ENCODE measurements at regions not wholly inside any gene's neighbourhood (a gene's known extent, or its start where the extent isn't known, plus 50 kb on each side); places are given as distances from the start of the nearest gene placed in this dataset.
"Not testable (repeated sequence)": the region's sequence is repeated elsewhere in the genome, so short reads cannot be mapped to it uniquely, and the experiment has no call there.

DNA sequence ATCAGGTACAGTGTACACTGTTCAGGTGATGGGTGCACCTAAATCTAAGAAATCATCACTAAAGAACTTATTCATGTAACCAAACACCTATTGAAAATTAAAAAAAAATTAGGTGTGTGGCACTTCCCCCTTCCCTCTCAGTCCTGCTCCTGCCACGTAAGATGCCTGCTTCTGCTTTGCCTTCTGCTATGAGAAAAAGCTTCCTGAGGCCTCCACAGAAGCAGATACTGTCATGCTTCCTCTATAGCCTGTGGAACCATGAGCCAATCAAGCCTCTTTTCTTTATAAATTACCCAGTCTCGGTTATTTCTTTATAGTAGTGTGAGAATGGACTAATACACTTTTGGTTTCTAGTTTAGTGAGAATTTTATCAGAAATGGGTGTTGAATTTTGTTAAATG lies 459.8 kb upstream of the DIPK2B start:
- no peak for DNase-seq

GRCh38 chrX:45633419-45633818 lies 432.7 kb upstream of the DIPK2B start:
- no peak for DNase-seq

DNA sequence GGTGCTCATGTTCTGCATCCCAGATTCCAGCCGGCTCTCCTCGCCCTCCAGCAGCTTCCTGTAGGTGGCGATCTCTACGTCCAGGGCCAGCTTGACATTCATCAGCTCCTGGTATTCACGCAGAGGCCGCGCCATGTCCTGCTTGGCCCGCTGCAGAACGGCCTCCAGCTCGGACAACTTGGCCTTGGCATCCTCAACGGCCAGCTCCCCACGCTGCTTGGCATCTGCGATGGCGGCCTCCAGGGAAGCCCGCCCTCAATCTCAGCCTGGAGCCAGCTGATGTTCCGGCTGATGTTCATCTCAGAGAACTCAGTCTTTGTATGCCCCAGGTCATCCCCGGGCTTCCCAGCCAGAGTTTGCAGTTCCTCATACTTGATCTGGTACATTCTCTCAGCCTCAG lies 431.8 kb upstream of the DIPK2B start:
- no peak for DNase-seq

DNA sequence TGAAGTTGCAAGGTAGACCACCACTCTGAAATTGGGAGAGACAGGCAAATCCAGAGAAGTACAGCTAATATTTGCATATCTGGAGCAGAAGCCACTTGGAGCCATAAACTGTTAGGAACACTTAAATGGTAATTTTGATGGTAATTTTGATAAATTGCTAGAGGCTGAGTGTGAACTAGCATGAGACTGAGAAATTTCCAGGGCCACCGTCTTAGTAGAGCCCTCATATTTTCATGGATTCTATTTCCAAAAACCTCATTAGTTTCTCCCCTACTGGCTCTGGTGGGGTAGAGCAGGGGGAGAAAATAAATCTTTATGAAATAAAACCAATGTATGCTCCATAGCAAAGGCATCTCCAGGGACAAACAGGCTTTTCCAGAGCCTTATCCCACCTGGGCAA lies 429.4 kb upstream of the DIPK2B start:
- no peak for DNase-seq

DNA sequence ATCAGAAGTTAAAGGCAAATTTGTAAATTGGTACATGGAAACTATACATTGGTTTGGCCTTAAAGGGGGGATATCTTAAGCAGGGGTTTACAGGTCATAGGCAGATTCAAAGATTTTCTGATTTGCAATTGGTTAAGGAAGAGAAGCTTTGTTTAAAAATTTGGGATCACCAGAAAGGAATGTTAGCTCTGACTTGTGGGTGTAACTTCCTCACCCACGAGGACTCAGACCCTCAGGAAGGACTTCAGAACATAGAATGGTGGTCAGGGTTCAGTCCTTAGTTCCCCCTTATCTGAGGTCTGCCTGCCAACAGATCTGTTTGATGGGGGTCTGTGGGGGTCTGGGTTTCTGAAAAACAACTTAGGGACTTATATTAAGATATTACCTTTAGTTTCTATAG lies 427.4 kb upstream of the DIPK2B start:
- peak; percentile 5 for DNase-seq

- peak; percentile 70 for DNase-seq
These were observed 422.6 kb upstream of the DIPK2B start for GRCh38 chrX:45623266-45623665.

DNA sequence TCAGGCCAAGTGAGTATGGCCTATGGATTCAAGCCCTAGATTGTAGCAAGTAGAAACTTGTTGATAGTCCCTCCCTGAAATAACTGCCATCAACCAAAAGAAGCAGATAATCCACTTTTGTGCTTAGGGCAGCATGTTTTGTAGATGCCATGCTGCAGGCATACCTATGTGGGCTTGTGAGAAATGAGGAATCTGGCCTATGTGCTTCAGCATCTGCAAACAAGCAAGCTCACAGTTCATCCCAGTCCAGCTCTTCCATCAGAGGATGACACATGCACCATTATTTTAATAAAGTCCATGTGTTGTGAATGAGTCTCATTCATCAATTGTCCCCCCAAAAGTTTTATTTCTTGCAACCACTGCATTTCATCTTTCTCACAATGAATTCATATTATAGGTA lies 421.9 kb upstream of the DIPK2B start:
- DNase-seq, result peak; percentile 10

DNA sequence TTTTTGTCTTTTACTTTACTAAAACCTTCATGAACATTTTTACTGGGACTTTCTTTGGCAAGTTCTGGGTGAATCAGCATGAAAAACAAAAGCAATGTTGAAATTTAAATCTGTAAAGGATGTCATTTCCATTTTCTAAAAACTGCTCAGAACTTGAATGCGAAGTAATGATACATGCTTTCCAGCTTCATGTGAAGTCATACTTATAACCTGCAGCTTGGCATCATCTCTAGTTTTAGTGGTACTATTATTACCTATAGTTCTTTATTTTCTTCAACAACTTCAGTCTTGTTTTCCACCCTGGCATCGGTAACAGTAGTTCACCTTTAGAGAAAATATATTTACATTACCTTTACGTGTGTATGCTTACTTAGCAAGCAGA lies 421.4 kb upstream of the DIPK2B start:
- no peak for DNase-seq

GRCh38 chrX:45621376-45622041 lies 420.8 kb upstream of the DIPK2B start:
- DNase-seq, result peak; percentile 66

- DNase-seq, result no peak
These were observed 418.6 kb upstream of the DIPK2B start for GRCh38 chrX:45619290-45619689.

GRCh38 chrX:45615591-45615990 lies 414.9 kb upstream of the DIPK2B start:
- DNase-seq, result not testable (repeated sequence)

GRCh38 chrX:45614853-45615252 lies 414.2 kb upstream of the DIPK2B start:
- DNase-seq, result no peak

DNA sequence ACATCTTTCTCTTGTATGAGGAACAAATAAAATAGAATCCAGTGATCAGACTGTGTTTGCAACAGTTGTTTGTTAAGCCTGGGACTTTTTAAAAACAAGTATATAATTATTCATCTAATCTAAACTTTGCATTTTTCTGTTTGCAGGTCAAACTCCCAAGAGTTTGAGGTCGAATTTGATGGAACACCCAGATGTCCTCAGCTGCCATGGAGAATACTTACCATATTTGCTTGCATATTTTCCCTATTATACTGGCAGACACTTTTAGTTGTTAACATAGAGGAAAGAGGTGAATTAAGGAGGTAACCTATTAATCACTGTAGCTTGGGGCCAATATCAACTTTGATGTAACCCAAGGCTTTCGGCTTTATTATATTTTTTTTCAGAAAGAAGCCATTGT lies 401.5 kb upstream of the DIPK2B start:
- no peak for DNase-seq

- no peak for DNase-seq
These were observed 400.4 kb upstream of the DIPK2B start for GRCh38 chrX:45601052-45601451.

- no peak for DNase-seq
These were observed 398.2 kb upstream of the DIPK2B start for GRCh38 chrX:45598861-45599260.

- peak; percentile 24 for DNase-seq
These were observed 395.6 kb upstream of the DIPK2B start for GRCh38 chrX:45596188-45596808.

DNA sequence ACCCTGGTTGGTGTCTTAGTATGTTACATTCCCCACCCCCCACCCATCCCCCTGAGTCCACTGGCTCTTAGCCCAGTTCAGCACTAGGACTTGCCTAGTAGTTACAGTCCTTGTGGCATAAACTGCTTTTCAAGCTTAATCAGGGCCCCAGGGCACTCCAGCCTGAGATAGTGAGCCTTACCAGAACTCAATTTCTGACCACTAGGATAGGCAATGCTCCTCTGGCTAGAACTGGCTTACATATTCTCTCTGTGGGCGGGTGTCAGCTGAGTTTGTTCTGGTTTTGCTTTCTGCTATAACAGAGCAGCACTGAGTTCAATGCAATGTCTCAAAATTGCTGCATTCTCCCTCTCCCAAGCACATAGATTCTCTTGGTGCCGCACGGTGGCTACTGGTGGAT lies 391.4 kb upstream of the DIPK2B start:
- no peak for DNase-seq

DNA sequence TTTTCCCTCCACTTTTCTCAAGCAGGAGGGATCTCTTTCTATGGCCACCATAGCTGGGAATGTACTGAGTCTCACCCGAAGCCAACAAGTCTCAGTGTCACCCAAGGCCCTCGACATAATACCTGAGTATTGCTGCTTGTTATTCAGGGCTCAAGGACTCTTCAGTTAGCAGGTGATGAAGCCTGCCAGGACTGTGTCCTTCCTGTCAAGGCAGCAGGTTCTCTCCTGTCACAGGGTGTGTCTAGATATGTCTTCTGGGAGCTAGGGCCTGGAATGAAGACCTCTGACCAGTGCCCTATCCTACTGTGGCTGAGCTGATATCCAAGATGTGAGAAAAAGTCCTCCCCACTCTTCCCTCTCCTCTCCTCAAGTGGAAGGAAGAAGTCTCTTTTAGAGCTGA lies 391.0 kb upstream of the DIPK2B start:
- DNase-seq, result no peak

- DNase-seq, result no peak
These were observed 384.0 kb upstream of the DIPK2B start for GRCh38 chrX:45584717-45585116.

DNA sequence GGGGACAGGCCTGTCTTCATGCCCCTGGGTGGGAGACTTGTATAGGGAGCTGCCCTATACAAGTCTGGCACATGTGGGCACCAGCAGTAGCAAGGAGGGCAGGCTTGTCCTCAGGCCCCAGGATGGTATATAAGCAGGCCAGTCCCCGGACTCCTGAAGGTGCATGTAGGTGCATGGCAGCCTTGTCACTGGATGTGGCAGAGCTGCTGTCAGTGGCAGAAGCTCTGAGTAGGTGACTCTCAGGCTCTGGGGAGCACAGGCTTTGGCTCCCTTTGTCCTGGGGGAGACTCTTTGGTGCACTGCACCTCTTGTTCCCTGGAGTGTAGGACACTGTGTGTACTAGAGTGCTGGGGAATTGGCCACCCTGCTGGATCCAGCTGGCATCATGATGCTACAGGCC lies 376.7 kb upstream of the DIPK2B start:
- no peak for DNase-seq

GRCh38 chrX:45571453-45571852 lies 370.8 kb upstream of the DIPK2B start:
- DNase-seq, result no peak

DNA sequence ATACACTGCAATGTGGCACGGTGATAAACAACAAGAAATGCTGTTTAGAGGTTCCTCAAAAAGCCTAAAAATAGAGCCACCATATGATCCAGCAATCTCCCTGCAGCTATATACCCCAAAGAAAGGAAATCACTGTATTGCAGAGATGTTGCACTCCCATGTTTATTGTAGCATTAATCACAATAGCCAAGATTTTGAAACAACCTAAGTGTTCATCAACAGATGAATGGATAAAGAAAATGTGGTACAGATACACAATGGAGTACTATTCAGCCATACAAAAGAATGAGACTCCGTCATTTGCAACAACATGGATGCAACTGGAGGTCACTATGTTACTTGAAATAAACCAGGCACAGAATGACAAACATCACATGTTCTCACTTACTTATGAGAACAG lies 365.8 kb upstream of the DIPK2B start:
- no peak for DNase-seq

GRCh38 chrX:45557387-45557786 lies 356.7 kb upstream of the DIPK2B start:
- peak; percentile 23 for DNase-seq

DNA sequence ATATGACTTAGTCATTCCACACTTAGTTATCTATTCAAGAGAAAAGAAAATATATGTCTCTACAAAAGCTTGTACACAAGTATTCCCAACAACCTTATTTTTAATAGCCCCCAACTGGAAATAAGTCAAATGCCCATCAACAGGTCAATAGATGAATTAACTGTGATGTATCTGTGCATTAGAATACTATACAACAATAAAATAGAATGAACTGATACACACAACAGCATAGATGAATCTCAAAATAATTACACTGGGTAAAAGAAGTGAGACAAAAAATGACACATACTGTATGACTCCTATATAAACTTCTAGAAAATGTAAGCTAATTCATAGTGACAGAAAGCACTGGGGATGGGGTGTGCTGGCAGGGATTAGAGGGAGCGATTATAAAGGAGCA lies 354.1 kb upstream of the DIPK2B start:
- DNase-seq, result no peak

GRCh38 chrX:45553417-45553816 lies 352.7 kb upstream of the DIPK2B start:
- no peak for DNase-seq

Measured in dermis blood vessel endothelial cell (primary cell).